GM23248 (cell line): ENCODE measurements at regions not wholly inside any gene's neighbourhood (a gene's known extent, or its start where the extent isn't known, plus 50 kb on each side); places are given as distances from the start of the nearest gene placed in this dataset.

Experiments
- DNase-seq: peaks from one replicate; pipeline ENCODE4 v3.0.0-alpha.2; 2015
- H2AFZ ChIP-seq: fragments of 200-600 bp; sonication (generic); 2 replicates; pipeline ENCODE4 v1.6.1; 2016; ENCODE audit warnings: antibody characterized with exemption
- H3F3A ChIP-seq: fragments of 200-600 bp; sonication (generic); 2 replicates; pipeline ENCODE4 v1.6.1; 2016; ENCODE audit warnings: mild to moderate bottlenecking, antibody characterized with exemption, mixed run types; ENCODE audit not compliant: insufficient read depth
- H3K27ac ChIP-seq: fragments of 200-600 bp; sonication (generic); 2 replicates; pipeline ENCODE4 v1.5.1; 2016; ENCODE audit warnings: mild to moderate bottlenecking
- H3K27me3 ChIP-seq: fragments of 200-600 bp; sonication (generic); replicated peaks from 2 replicates; pipeline ENCODE4 v1.6.1; 2016; ENCODE audit warnings: mild to moderate bottlenecking; ENCODE audit not compliant: insufficient read depth
- H3K36me3 ChIP-seq: fragments of 200-600 bp; sonication (generic); 2 replicates; pipeline ENCODE4 v1.6.1; 2016; ENCODE audit warnings: low read depth, mild to moderate bottlenecking
- H3K4me1 ChIP-seq: fragments of 200-600 bp; sonication (generic); 2 replicates; pipeline ENCODE4 v1.6.1; 2016; ENCODE audit warnings: mild to moderate bottlenecking; ENCODE audit not compliant: insufficient read depth
- H3K4me2 ChIP-seq: fragments of 200-600 bp; sonication (generic); one replicate; pipeline ENCODE4 v1.6.1; 2016; ENCODE audit warnings: mild to moderate bottlenecking; ENCODE audit not compliant: unreplicated experiment
- H3K4me3 ChIP-seq: fragments of 200-600 bp; sonication (generic); 2 replicates; pipeline ENCODE4 v1.5.1; 2016; ENCODE audit warnings: mild to moderate bottlenecking
- H3K79me2 ChIP-seq: fragments of 200-600 bp; sonication (generic); 2 replicates; pipeline ENCODE4 v1.6.1; 2016; ENCODE audit warnings: mild to moderate bottlenecking; ENCODE audit not compliant: insufficient read depth
- H3K9ac ChIP-seq: fragments of 200-600 bp; sonication (generic); 2 replicates; pipeline ENCODE4 v1.6.1; 2016; ENCODE audit warnings: mild to moderate bottlenecking
- H3K9me2 ChIP-seq: fragments of 200-600 bp; sonication (generic); 2 replicates; pipeline ENCODE4 v1.6.1; 2016; ENCODE audit warnings: mixed run types, mild to moderate bottlenecking, moderate library complexity; ENCODE audit not compliant: insufficient read depth
- H3K9me3 ChIP-seq: fragments of 200-600 bp; sonication (generic); one replicate; pipeline ENCODE4 v1.6.1; 2017; ENCODE audit warnings: low read depth
- H4K20me1 ChIP-seq: fragments of 200-600 bp; sonication (generic); 2 replicates; pipeline ENCODE4 v1.6.0; 2016; ENCODE audit not compliant: insufficient read depth
- EZH2 ChIP-seq: fragments of 200-600 bp; sonication (generic); IDR thresholded peaks from 2 replicates; pipeline ENCODE4 v1.6.1; 2018; ENCODE audit warnings: antibody characterized with exemption, mild to moderate bottlenecking; ENCODE audit not compliant: insufficient read depth, poor library complexity, severe bottlenecking
- EZH2phosphoT487 ChIP-seq: fragments of 200-600 bp; sonication (generic); IDR thresholded peaks from 2 replicates; pipeline ENCODE4 v1.6.1; 2018; ENCODE audit warnings: antibody characterized with exemption, moderate library complexity, mild to moderate bottlenecking, low read depth; ENCODE audit not compliant: insufficient read depth
- WGBS, 2 experiments: methylation state at CpG; one replicate each; pipeline ENCODE4 v1.1.6; 2015 to 2017; ENCODE audit warnings: low lambda C conversion rate in 2 of 2, low coverage in 1 of 2; ENCODE audit errors: missing lambda C conversion rate in 2 of 2; 5-methylcytosine and 5-hydroxymethylcytosine counted together
- in situ Hi-C: fragments of 300-500 bp; cut with MboI; formaldehyde crosslinking; loops from 2 replicates; pipeline ENCODE4 v1.15.0; 2020

- DNase-seq = no peak
- WGBS, 2 experiments = 73 to 80% methylated on average over 4 of the region's 4 CpGs
- no peak overlapping the region for H3K4me3 ChIP-seq
- in situ Hi-C loops = no loop called here
- no peak overlapping the region for H3K9ac ChIP-seq
- H3K27ac ChIP-seq = no peak overlapping the region
- no peaks in the 10 kb centered on the region for H3K9me2 ChIP-seq
- no peaks in the 10 kb centered on the region for H3K36me3 ChIP-seq
- no peaks in the 10 kb centered on the region for H3K4me1 ChIP-seq
- no peak for TF ChIP-seq EZH2
- no peak for TF ChIP-seq EZH2phosphoT487
- H3K9me3 ChIP-seq = no peaks in the 10 kb centered on the region
- no peak overlapping the region for H3K4me2 ChIP-seq
- H3K27me3 ChIP-seq = no peaks in the 10 kb centered on the region
- H2AFZ ChIP-seq = peak overlapping the region; percentile 82; the same call in 1 of the 2 replicates
- no peaks in the 10 kb centered on the region for H4K20me1 ChIP-seq
- H3K79me2 ChIP-seq = no peaks in the 10 kb centered on the region
- H3F3A ChIP-seq = no peaks in the 10 kb centered on the region
Observed at GRCh38 chr11:46223252-46223513, 54.3 kb upstream of the CREB3L1 start.

DNA sequence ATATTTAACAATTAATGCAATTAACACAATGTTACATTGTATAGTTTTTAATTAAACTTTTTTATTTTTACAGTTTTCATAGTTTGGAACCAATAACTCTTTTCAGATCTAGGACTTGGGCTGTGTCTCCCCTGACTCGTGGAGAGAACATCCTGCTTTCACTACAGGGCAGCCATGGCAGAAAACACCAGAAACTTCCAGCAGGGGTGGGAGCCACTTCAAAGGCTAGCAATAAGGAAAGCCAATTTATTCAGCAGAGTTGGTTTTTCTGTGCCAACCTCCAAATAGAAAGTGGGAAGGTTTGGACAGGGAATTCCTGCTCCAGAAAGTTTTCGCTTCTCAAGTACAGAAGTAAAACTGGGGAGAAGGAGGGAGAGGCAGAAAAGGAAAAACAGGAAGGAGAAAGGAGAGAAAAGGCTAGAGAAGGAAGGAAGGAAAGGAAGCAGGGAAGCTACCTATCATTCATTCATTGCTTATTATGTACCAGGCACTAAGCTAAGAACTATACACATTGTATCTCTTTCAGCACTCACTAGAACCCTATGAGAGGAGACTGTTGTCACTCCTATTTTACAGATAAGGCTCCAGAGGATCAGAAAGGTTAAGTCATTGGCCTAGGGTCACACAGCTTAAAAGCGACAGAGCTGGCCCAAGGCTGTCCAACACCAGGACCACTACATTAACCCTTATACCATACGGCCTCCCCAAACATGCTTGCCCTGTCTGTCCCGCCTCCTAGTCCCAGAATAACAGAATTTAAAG lies 54.8 kb upstream of the CREB3L1 start:
- TF ChIP-seq EZH2 (no peak), EZH2phosphoT487 (no peak)
- no peaks in the 10 kb centered on the region for H3K9me2 ChIP-seq
- peak overlapping the region; percentile 40 for H3K9ac ChIP-seq
- peak overlapping the region; percentile 3 for H3K4me2 ChIP-seq
- H2AFZ ChIP-seq = peak overlapping the region; percentile 82
- peak overlapping the region; percentile 8; the same call in 1 of the 2 replicates for H3K4me3 ChIP-seq
- in situ Hi-C loops = no loop called here
- no peaks in the 10 kb centered on the region for H3K9me3 ChIP-seq
- H3K27me3 ChIP-seq = no peaks in the 10 kb centered on the region
- H3F3A ChIP-seq = no peaks in the 10 kb centered on the region
- peak; percentile 45 for DNase-seq
- H4K20me1 ChIP-seq = no peaks in the 10 kb centered on the region
- no peaks in the 10 kb centered on the region for H3K79me2 ChIP-seq
- 59 to 66% methylated on average over 5 of the region's 5 CpGs for WGBS, 2 experiments
- H3K27ac ChIP-seq = no peak overlapping the region
- no peaks in the 10 kb centered on the region for H3K36me3 ChIP-seq
- no peaks in the 10 kb centered on the region for H3K4me1 ChIP-seq

- Histone ChIP-seq H3K9ac (no peak overlapping the region), H3K4me2 (no peak overlapping the region), H2AFZ (no peak overlapping the region), H3K27me3 (no peaks in the 10 kb centered on the region), H3F3A (no peaks in the 10 kb centered on the region), H4K20me1 (no peaks in the 10 kb centered on the region), H3K79me2 (no peaks in the 10 kb centered on the region), H3K9me2 (no peaks in the 10 kb centered on the region), H3K4me3 (no peak overlapping the region), H3K27ac (no peak overlapping the region), H3K9me3 (no peaks in the 10 kb centered on the region), H3K4me1 (no peaks in the 10 kb centered on the region), H3K36me3 (no peaks in the 10 kb centered on the region)
- 91 to 94% methylated on average over 3 of the region's 3 CpGs for WGBS, 2 experiments
- TF ChIP-seq EZH2 (no peak), EZH2phosphoT487 (no peak)
- DNase-seq = no peak
- in situ Hi-C loops = no loop called here
Observed at GRCh38 chr11:46220313-46220712, 57.1 kb upstream of the CREB3L1 start.

GRCh38 chr11:46216765-46217089 lies 60.7 kb upstream of the CREB3L1 start:
- no peak for DNase-seq
- H3K4me2 ChIP-seq = peak overlapping the region; percentile 88
- TF ChIP-seq EZH2phosphoT487 (no peak), EZH2 (no peak)
- H3F3A ChIP-seq = no peaks in the 10 kb centered on the region
- H3K9ac ChIP-seq = peak overlapping the region; percentile 73; the same call in 1 of the 2 replicates
- H3K27me3 ChIP-seq = no peaks in the 10 kb centered on the region
- no peak overlapping the region for H3K27ac ChIP-seq
- in situ Hi-C loops = no loop called here
- H3K36me3 ChIP-seq = no peaks in the 10 kb centered on the region
- no peaks in the 10 kb centered on the region for H3K9me2 ChIP-seq
- H3K9me3 ChIP-seq = no peaks in the 10 kb centered on the region
- H2AFZ ChIP-seq = peak overlapping the region; percentile 91
- no peaks in the 10 kb centered on the region for H3K79me2 ChIP-seq
- H3K4me1 ChIP-seq = no peaks in the 10 kb centered on the region
- no peaks in the 10 kb centered on the region for H4K20me1 ChIP-seq
- H3K4me3 ChIP-seq = peak overlapping the region; percentile 70; the same call in 1 of the 2 replicates
- 58 to 61% methylated on average over 6 of the region's 6 CpGs for WGBS, 2 experiments
